ENCODE measurements at regions not wholly inside any gene's neighbourhood (a gene's known extent, or its start where the extent isn't known, plus 50 kb on each side); places are given as distances from the start of the nearest gene placed in this dataset.

- TF ChIP-seq, protein P1, sequence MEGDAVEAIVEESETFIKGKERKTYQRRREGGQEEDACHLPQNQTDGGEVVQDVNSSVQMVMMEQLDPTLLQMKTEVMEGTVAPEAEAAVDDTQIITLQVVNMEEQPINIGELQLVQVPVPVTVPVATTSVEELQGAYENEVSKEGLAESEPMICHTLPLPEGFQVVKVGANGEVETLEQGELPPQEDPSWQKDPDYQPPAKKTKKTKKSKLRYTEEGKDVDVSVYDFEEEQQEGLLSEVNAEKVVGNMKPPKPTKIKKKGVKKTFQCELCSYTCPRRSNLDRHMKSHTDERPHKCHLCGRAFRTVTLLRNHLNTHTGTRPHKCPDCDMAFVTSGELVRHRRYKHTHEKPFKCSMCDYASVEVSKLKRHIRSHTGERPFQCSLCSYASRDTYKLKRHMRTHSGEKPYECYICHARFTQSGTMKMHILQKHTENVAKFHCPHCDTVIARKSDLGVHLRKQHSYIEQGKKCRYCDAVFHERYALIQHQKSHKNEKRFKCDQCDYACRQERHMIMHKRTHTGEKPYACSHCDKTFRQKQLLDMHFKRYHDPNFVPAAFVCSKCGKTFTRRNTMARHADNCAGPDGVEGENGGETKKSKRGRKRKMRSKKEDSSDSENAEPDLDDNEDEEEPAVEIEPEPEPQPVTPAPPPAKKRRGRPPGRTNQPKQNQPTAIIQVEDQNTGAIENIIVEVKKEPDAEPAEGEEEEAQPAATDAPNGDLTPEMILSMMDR (conservative IDR thresholded peaks at IDR 0.05 in 1 of 2, IDR thresholded peaks at IDR 0.05 in 1 of 2; ENCODE audit: low read depth in 1 of 2, low read length in 2 of 2): no peak
- TF ChIP-seq EZH2 (IDR thresholded peaks at IDR 0.05; ENCODE audit: low read length, missing control alignments): no peak
Observed at GRCh38 chr4:160353548-160353947, 1250.7 kb downstream of the RAPGEF2 start.

Data from fibroblast of lung (primary cell).